DND-41 (cell line): ENCODE measurements at regions not wholly inside any gene's neighbourhood (a gene's known extent, or its start where the extent isn't known, plus 50 kb on each side); places are given as distances from the start of the nearest gene placed in this dataset.

Source experiments
- ATAC-seq: fragments of 200-7000 bp; cut with Tn5 transposase; 3 replicates; pipeline ENCODE4 v1.9.1; 2021; ENCODE audit warnings: low read depth; ENCODE audit not compliant: insufficient read depth
- DNase-seq: peaks from one replicate; pipeline ENCODE4 v3.0.0-alpha.2; 2020
- H2AFZ ChIP-seq: 2 replicates; pipeline ENCODE4 v1.6.0; 2012; ENCODE audit warnings: low read depth, low read length
- H3K27ac ChIP-seq: 2 replicates; pipeline ENCODE4 v1.5.1; 2012; ENCODE audit warnings: low read length, inconsistent platforms
- H3K27me3 ChIP-seq: fragments of 200-600 bp; sonication (generic); 2 replicates; pipeline ENCODE4 v1.6.0; 2012; ENCODE audit warnings: low read length, mild to moderate bottlenecking, inconsistent platforms; ENCODE audit not compliant: insufficient read depth, poor library complexity
- H3K36me3 ChIP-seq: 2 replicates; pipeline ENCODE4 v1.5.1; 2012; ENCODE audit warnings: low read length, inconsistent platforms; ENCODE audit not compliant: insufficient read depth
- H3K4me1 ChIP-seq: 2 replicates; pipeline ENCODE4 v1.5.1; 2012; ENCODE audit warnings: mild to moderate bottlenecking, low read length; ENCODE audit not compliant: insufficient read depth
- H3K4me2 ChIP-seq: 2 replicates; pipeline ENCODE4 v1.6.0; 2012; ENCODE audit warnings: mild to moderate bottlenecking, moderate library complexity, low read length, inconsistent platforms; ENCODE audit not compliant: insufficient read depth
- H3K4me3 ChIP-seq, 2 experiments: fragments of 200-600 bp in 1 of 2; shearing (Covaris generic) in 1 of 2; 2 replicates each; pipeline ENCODE4 v1.5.1; 2012 to 2016; ENCODE audit warnings: inconsistent platforms in 2 of 2, low read length in 2 of 2, mild to moderate bottlenecking in 2 of 2, low read depth in 1 of 2, moderate library complexity in 1 of 2
- H3K79me2 ChIP-seq: 2 replicates; pipeline ENCODE4 v1.6.0; 2012; ENCODE audit warnings: low read length, inconsistent platforms; ENCODE audit not compliant: insufficient read depth
- H3K9ac ChIP-seq: 2 replicates; pipeline ENCODE4 v1.6.0; 2012; ENCODE audit warnings: low read depth, mild to moderate bottlenecking, inconsistent platforms, low read length, moderate library complexity
- H3K9me3 ChIP-seq: 2 replicates; pipeline ENCODE4 v1.5.1; 2012; ENCODE audit warnings: low read length, moderate library complexity, mild to moderate bottlenecking, inconsistent platforms; ENCODE audit not compliant: insufficient read depth, severe bottlenecking
- H4K20me1 ChIP-seq: 2 replicates; pipeline ENCODE4 v1.6.0; 2012; ENCODE audit warnings: low read length; ENCODE audit not compliant: insufficient read depth
- CTCF ChIP-seq: IDR thresholded peaks from 2 replicates; pipeline ENCODE4 v1.5.1; 2012; ENCODE audit warnings: borderline replicate concordance, low read length, moderate library complexity, mild to moderate bottlenecking; ENCODE audit not compliant: poor library complexity, severe bottlenecking; ENCODE audit errors: extremely low read depth
- EZH2 ChIP-seq: IDR thresholded peaks from 3 replicates; pipeline ENCODE4 v1.6.1; 2012; ENCODE audit warnings: borderline replicate concordance, low read depth, mild to moderate bottlenecking, moderate library complexity, low read length, inconsistent platforms; ENCODE audit not compliant: severe bottlenecking

GRCh38 chr19:31979949-31980670 lies 365.3 kb upstream of the ZNF507 start:
- H2AFZ ChIP-seq: no peak overlapping the region
- no peaks in the 10 kb centered on the region for H4K20me1 ChIP-seq
- no peaks in the 10 kb centered on the region for H3K27me3 ChIP-seq
- no peak for TF ChIP-seq CTCF
- no peak overlapping the region for H3K4me2 ChIP-seq
- peaks cover 1% of the 10 kb centered on the region for H3K9me3 ChIP-seq
- no peak for DNase-seq
- H3K9ac ChIP-seq: no peak overlapping the region
- H3K4me1 ChIP-seq: no peaks in the 10 kb centered on the region
- H3K36me3 ChIP-seq: no peaks in the 10 kb centered on the region
- H3K4me3 ChIP-seq: no peak overlapping the region
- H3K79me2 ChIP-seq: no peaks in the 10 kb centered on the region
- H3K27ac ChIP-seq: no peak overlapping the region
- ATAC-seq: no peak

GRCh38 chr19:31980796-31981195 lies 364.6 kb upstream of the ZNF507 start:
- ATAC-seq (no peak), DNase-seq (no peak)
- Histone ChIP-seq H3K4me2 (no peak overlapping the region), H3K36me3 (no peaks in the 10 kb centered on the region), H3K27ac (no peak overlapping the region), H3K27me3 (no peaks in the 10 kb centered on the region), H3K4me3 (no peak overlapping the region), H2AFZ (no peak overlapping the region), H4K20me1 (no peaks in the 10 kb centered on the region), H3K9me3 (peaks cover 8% of the 10 kb centered on the region), H3K9ac (no peak overlapping the region), H3K4me1 (no peaks in the 10 kb centered on the region), H3K79me2 (no peaks in the 10 kb centered on the region)
- TF ChIP-seq EZH2: no peak
- TF ChIP-seq CTCF: no peak

- Histone ChIP-seq H3K4me2 (no peak overlapping the region), H3K4me3 (no peak overlapping the region), H3K4me1 (no peaks in the 10 kb centered on the region), H3K9ac (no peak overlapping the region), H4K20me1 (no peaks in the 10 kb centered on the region), H3K36me3 (no peaks in the 10 kb centered on the region), H3K79me2 (no peaks in the 10 kb centered on the region), H2AFZ (no peak overlapping the region), H3K27me3 (no peaks in the 10 kb centered on the region), H3K9me3 (peaks cover 8% of the 10 kb centered on the region), H3K27ac (no peak overlapping the region)
- DNase-seq: no peak
- TF ChIP-seq EZH2 (no peak), CTCF (no peak)
- no peak for ATAC-seq
Observed at GRCh38 chr19:31981545-31981944, 363.9 kb upstream of the ZNF507 start.
